ENCODE measurements at regions not wholly inside any gene's neighbourhood (a gene's known extent, or its start where the extent isn't known, plus 50 kb on each side); places are given as distances from the start of the nearest gene placed in this dataset.

- no peak for TF ChIP-seq CTCF (IDR thresholded peaks at IDR 0.05)
- TF ChIP-seq POLR2A (IDR thresholded peaks at IDR 0.05), result no peak
Measured at GRCh38 chr7:83798489-83798888, 149.6 kb upstream of the SEMA3E start.

Data from right lobe of liver (tissue), 4 donors.